HG03520 (cell line): ENCODE measurements at regions not wholly inside any gene's neighbourhood (a gene's known extent, or its start where the extent isn't known, plus 50 kb on each side); places are given as distances from the start of the nearest gene placed in this dataset.
"Not testable (repeated sequence)": the region's sequence is repeated elsewhere in the genome, so short reads cannot be mapped to it uniquely, and the experiment has no call there.

Experiments used
- ATAC-seq: cut with Tn5 transposase; IDR thresholded peaks from one replicate; pipeline ENCODE4 v1.9.1; 2021; ENCODE audit warnings: mild to moderate bottlenecking, moderate library complexity; ENCODE audit not compliant: unreplicated experiment

DNA sequence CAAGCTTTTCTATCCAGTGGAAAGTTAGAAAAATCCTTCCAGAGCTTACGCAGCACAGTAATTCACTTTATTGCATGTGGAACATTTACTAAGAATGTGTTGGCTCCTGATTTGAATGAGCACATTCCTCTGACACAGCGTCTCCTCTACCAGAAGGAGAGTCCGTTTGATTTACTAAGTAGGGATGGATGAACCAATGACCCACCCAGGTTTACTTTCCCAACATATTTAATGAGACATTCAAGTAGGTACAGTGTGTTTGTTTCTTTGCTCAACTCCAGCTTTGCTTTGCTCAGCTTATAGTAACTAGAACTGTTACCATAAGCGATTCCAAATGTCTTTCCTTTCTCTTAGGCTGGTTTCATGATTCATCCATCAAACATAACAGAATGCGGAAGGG is 161.7 kb downstream of the SMARCA1 start:
- ATAC-seq = no peak

DNA sequence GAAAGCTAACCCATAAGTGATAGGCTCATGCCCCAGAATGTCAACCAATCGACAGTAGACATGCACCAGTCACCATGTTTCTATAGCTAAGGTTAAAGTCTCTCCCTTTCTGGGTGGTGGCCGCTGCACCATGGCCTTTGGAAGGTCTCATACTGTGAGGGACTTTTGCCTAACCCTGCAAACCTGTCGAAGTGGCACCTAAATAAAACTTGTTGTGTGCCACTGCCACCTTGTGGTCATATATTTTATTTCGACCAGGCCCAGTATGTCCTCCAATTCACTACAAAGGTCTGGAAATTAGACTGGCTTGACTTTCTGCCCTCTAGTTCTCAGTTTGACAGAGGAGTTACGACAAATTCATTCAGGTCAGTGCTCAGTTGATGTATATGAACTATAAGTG is 163.1 kb downstream of the SMARCA1 start:
- peak; percentile 96 for ATAC-seq

DNA sequence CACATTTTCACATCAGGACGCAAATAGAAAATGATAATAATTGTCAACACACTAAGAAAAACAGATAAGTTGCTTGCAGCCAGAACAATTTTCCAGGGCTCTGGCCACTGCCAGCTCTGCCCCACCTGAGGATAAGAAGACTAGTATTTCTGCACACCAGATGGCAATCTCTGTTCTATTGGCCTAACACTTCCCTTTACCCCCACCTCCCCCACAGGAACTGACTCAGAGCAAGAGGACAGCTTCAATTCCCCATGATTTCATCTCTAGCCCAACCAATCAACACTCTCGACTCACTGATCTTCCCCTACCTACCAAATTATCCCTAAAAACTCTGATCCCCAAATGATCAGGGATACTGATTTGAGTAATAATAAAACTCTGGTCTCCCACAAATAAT is 164.0 kb downstream of the SMARCA1 start:
- ATAC-seq = no peak

DNA sequence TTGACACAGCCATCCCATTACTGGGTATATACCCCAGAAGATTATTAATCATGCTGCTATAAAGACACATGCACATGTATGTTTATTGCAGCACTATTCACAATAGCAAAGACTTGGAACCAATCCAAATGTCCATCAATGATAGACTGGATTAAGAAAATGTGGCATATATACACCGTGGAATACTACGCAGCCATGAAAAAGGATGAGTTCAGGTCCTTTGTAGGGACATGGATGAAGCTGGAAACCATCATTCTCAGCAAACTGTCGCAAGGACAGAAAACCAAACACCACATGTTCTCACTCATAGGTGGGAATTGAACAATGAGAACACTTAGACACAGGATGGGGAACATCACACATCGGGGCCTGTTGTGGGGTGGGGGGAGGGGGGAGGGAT is 165.9 kb downstream of the SMARCA1 start:
- not testable (repeated sequence) for ATAC-seq

DNA sequence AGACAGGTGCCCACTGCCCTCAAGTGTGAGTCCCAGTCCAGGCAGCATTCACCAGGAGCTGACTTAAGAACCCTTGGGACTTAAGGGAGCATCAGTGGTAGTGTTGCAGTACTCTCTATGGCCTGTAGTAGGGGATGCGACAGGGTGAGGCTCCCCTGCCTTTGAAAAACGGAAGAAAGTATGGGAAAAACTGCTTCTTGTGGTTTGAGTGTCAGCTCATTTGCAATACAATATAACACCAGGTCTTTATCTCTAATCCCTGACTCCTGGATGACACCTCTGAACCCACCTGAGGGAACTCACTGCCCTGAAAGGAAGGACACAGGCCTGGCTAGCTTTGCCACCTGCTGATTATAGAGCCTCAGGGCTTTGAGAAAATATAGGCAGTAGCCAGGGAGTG is 176.0 kb downstream of the SMARCA1 start:
- peak; percentile 73 for ATAC-seq

DNA sequence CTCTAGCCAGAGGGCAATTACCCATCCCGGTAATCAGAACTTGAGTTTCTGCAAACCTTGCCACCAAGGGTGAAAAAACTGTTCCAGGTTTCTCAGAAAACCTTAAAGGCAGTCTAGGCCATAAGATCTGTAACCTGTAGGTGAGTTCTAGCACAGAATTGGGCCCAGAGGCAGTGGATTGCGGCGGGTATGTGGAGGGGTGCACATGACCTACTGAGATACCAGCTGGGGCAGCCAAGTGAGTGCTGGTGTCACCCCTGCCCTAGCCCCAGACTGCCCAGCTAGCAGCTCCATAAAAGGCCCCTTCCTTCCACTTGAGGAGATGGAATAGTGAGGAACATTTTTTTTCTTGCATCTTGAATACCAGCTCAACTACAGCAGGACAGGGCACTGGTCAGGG is 176.7 kb downstream of the SMARCA1 start:
- ATAC-seq = no peak

DNA sequence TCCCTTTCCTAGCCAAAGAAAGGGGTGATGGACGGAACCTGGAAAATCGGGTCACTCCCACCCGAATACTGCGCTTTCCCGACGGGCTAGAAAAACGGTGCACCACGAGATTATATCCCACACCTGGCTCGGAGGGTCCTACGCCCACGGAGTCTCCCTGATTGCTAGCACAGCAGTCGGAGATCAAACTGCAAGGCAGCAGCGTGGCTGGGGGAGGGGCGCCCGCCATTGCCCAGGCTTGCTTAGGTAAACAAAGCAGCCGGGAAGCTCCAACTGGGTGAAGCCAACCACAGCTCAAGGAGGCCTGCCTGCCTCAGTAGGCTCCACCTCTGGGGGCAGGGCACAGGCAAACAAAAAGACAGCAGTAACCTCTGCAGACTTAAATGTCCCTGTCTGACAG is 186.0 kb downstream of the SMARCA1 start:
- ATAC-seq = not testable (repeated sequence)

DNA sequence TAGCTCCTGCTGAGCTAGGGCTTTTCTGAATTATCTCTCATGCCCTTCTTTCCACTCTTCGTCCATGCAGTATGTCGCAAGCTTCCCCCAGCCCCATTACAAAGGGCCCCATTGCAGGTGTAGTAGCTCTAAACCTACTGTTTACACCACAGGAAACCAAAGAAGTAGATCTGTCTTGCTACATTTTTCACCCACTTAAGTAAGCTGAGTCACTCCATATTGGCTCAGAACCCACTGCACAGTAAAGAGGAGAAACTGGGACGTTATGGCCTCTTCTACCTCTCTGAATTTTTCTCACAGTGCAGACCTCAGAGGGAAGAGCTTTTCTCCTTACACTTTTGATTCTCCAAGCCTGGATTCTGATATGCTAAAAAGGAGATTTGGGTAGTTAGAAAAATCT is 200.2 kb downstream of the SMARCA1 start:
- no peak for ATAC-seq

DNA sequence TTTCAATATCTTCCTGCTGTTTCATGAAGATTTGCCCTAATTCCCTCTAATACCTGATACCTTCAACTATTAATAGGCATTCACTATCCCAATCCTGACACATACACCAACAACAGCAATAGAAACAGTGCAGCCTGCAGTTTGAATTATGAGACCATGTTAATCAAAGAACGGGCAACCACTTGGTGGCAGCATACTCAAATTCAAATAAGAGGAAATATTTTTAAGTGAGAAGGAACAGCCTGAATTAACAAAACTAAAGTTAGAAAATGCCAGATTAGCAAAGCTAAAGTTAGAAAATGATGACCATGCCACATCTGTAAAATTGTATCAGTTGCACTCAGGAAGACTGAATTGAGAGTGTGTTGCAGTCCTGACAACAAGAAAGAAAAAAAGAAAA is 204.9 kb downstream of the SMARCA1 start:
- no peak for ATAC-seq

DNA sequence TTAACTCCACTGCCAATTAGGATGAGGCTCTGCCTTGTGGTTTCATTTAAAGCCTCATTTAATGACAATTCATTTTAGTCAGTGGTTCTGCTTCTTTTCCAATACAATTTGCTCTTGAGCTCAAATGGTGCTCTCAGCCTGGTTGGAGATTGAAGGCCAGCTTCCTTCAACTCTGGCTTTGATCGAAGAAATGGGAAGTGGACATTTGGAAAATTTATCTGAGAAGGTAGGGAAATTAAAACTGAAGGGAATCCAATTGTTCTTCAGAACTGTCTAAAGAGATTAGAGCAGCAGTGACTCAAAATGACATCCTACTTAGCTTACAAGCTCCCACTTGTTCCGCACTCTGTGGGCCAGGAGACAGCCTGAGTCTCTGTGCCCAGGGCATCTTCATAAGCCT is 206.8 kb downstream of the SMARCA1 start:
- no peak for ATAC-seq

DNA sequence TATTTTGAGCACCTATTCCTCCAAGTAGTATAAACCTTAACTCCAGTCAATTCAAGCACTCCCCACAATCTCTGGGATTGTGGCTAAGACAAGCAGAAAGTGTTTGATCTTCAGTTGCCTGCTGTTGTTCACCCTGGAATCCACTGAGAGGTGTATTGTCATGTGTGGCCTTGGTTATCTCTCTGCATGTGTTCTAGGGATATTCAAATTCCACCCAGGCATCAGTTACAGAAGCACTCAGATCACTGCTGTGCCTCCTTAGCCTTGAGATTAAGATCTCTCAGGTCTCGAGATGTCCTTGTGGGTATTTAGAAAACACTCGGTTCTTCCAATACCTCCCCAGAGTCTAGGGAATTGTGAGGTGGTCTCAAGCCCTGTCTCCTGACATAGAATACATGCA is 213.3 kb downstream of the SMARCA1 start:
- no peak for ATAC-seq

DNA sequence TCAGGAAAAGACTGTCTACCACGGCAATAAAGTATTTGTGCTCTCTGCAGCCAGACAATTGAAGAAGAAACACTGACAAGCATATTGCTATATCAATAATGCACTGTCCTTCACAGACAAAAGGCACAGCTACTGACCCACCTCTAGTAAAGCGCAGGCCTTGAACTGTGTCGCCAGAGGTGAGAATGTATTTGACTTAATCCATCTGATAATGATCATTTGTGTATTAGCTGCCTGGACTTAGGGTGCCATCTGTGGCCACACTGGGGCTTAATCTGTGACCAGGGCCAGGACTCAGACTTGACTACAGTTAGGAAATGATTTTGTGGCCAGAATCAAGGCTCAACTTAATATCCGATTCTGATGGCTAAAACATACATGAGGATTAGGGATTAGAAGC is 260.4 kb downstream of the SMARCA1 start:
- no peak for ATAC-seq

DNA sequence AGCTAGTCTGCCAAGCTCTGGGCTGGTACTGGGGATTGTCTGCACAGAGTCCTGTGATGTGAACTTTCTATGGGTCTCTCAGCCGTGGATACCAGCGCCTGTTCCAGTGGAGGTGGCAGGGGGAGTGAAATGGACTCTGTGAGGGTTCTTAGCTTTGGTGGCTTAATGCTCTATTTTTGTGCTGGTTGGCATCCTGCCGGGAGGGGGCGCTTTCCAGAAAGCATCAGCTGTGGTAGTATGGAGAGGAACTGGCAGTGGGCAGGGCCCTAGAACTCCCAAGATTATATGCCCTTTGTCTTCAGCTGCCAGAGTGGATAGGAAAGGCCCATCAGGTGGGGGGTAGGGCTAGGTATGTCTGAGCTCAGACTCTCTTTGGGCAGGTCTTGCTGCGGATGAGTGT is 267.8 kb downstream of the SMARCA1 start:
- not testable (repeated sequence) for ATAC-seq

DNA sequence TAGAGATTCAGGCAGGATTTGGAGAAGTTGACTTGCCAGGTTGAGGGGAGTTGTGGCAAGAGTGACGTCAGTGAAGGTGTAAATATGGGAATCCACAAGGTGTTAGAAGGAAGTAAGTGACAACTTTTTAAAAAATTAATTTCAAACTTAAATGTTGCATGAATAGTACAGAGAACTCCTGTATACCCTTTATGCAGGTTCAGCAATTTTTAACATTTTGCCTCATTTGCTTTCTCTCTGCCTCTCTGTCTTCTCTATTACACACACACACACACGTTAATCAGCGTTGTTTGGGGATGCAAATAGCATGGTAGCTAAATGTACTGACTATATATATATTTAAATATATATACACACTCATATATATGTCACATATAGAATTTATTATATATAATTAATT is 273.7 kb downstream of the SMARCA1 start:
- ATAC-seq = no peak

DNA sequence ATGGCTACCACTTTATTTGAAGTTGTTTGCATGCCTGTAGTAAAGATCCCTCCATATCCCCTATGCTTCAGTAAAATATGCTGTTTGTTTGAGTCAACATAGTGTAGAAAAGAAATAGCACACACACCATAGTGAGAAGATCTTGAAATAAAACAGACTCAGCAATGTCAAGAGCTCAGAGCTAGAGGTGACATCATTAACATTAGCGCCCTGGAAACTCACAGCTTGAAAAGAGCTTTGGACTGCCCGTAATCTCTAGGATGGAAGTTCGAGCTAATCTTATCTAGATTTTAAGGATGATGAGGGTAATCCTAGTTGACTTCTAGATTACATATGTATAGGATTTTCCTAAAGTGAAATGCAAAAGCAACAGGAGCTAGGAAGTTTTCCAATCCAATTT is 275.6 kb downstream of the SMARCA1 start:
- ATAC-seq = no peak

DNA sequence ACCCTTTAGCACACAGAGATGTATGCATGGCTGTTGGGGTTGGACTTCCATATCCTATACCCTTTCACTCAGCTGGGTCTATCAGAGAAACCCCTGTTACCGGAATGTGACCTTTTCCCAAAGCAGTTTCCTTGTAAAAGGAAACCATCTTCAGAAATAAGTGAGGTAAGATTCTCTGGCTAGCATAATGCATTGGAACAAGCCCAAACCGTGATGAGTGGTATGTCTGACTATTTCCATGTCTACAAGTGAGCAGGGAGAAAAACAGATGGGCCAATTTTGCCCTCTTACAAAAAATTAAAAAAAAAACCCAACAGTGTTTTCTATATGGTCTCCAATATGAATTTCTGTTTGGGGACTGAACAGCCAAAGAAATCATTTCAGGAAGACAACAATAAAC is 283.9 kb downstream of the SMARCA1 start:
- ATAC-seq = no peak

DNA sequence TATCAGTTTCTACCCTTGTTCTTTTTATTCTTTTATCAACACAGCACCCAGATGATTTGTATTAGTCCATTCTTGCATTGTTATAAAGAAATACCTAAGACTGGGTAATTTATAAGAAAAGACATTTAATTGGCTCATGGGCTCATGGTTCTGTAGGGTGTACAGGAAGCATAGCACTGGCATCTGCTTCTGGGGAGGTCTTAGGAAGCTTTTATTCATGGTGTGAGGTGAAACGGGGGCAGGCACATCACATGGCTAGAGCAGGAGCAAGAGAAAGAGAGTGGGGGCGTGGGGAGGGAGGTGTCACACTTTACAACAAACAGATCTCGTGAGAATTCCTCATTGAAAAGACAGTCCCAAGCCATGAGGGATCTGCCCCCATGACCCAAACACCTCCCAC is 285.3 kb downstream of the SMARCA1 start:
- ATAC-seq = no peak

DNA sequence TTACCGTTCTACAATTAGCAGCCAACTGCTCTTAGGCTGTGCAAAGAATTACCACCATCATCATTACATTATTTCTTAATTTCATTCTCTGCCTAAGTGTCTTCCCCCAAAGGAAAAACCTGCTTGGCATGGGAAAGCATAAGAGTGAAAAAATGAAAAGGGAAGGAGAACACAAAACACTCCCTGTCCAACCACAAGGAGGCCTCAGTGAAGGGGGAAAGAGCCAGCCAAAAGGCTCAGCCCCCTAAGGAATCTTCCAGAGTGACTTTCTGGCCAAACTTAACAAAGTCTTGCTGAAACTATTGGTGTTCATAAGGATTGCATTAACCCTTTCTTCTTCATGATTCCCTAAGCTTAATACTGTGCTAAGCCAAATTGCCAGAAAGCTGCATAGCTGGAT is 287.4 kb downstream of the SMARCA1 start:
- no peak for ATAC-seq

DNA sequence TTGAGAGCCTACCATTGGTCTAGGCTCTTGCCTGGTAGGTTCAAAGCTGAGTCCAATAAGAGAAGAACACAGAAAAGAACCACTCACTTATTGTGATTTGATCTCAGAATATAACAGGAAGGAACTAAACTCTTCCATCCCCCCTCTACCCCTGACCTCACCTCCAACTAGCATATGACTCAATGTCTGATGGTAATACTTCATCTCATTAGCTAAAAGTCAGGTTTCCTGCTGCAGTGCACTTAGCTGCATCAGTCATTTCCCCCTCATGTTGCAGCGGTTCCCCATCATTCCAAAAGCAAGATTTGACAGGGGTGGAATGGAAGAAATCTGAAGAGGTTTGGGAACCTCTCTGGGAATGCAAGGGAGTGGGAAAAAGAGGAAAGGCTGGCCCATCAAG is 289.5 kb downstream of the SMARCA1 start:
- ATAC-seq = no peak

DNA sequence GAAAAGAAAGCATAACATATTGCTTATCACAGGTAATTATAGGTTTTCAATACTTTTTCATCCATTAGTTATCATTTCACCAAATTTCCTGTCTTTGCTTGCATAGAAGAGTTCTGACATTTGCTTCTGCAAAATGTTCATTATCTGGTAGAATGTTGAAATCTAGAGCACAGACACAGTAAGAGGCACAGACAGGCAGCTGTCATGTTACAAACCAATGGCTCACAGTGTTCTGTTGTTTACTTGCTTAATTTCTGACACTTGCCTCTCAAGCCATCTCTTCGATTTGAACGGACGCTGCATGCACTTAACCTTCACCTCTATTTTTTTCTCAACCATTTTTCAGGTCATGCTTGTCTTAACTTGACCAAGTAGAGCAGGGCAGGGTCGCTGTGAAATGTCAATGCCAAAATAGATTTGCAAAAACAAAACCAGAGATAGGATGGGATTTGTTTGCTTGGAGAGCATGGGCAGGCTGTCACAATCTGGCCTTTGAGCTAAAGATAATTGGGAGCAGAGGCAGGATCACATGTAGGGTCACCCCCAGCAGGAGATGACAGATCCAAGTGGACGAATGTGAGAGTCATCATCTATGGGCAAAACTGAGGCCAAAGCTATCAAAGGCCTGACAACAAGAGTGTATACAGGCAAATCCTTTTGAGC is 292.3 kb downstream of the SMARCA1 start:
- ATAC-seq = no peak

DNA sequence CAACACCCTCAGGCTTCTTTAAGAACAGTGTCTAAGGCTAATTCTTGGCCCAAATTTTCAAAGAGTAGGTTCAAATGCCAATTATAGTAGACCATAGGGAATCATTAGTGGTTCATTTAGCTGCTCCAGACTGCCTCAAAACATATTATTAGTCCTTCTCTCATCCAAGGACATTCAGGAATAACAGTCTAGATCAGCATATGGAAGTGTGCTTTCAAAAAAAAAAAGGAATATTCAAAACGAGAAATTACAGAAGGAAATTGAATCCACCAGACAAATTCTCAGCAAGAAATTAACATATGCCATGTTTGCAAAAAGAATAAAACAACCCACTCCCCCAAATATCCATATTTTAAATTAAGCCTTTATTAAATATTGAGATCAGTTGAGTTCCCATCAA is 293.1 kb downstream of the SMARCA1 start:
- no peak for ATAC-seq

DNA sequence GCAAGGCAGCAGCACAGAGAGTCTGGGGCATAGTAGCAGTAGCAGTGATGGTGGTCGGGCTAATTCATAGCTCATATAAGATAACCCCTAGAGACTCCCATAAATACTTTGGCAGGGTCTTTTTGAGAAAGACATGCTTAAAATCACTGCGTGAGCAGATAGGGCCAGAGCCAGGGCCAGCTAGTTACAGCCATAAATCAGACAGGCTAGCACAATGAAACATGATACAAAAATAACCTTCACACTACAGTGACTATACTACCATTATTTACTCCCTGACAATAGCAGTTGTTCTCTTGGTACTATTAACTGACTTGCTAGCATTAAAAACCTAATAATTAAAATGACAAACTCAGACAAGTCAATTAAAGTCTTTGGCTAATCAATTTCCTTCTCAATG is 295.9 kb downstream of the SMARCA1 start:
- no peak for ATAC-seq

DNA sequence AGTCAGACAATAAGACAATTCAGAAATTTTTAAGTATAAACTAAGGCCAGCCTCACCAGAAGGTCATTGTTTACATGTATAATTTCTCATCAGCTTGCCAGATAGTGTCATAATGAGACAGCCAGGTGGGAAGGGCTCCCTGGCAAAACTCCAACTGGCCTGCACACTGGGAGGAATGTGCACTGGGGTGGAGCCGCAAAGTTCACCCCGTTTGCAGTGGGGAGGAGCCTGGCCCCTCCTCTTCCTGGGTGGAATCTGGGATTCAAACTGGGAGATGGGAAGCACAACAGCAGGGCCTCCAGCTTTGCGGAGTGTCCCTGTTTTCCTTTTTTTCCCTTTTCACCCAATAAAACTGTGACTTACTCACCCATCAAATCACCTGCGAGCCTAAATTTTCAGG is 329.9 kb downstream of the SMARCA1 start:
- no peak for ATAC-seq

DNA sequence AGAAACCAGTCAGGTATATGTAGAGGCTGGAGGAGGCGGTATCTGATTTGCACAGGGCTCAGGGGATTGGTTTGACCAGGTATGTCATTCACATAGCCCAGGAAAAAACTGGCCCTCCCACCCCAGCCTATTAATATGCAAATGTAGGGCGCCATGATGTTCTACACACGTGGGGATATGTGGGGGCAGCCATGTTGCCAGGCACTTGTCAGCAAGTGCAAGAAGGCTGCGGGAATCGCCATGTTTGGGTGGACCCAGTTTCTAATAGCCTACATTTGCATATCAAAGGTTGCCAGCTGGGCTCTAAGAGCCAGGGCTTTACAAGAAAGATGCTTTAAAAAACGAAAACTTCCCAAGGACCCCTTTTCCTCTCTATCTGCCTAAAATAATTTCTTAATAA is 335.1 kb downstream of the SMARCA1 start:
- no peak for ATAC-seq
